OCI-LY7 (cell line): ENCODE measurements at regions not wholly inside any gene's neighbourhood (a gene's known extent, or its start where the extent isn't known, plus 50 kb on each side); places are given as distances from the start of the nearest gene placed in this dataset.

ENCODE experiments used
- BruUV-seq: library from RNA; stranded (reverse); fragments of 400-500 nt; replicated peaks from 2 replicates; lab custom pipeline; 2021; lab: Mats Ljungman, UMichigan
- CTCF ChIA-PET: fragments of 300-600 bp; sonication (Branson Sonifier 250); formaldehyde crosslinking; loops from one replicate; lab custom pipeline; 2022; ENCODE audit warnings: antibody characterized with exemption; ENCODE audit not compliant: unreplicated experiment; lab: Charles Lee
- POLR2A ChIA-PET: fragments of 300-600 bp; sonication (Branson Sonifier 250); formaldehyde crosslinking; loops from one replicate; lab custom pipeline; 2022; ENCODE audit warnings: antibody characterized with exemption; lab: Charles Lee
- DNase-seq: peaks from one replicate; pipeline ENCODE4 v3.0.0-alpha.2; 2015; ENCODE audit warnings: low spot score
- H2AFZ ChIP-seq: fragments of 200-600 bp; sonication (generic), shearing (Covaris generic); 2 replicates; pipeline ENCODE4 v1.6.1; 2014; ENCODE audit warnings: mild to moderate bottlenecking, antibody characterized with exemption, low read length, moderate library complexity
- H3K27ac ChIP-seq: fragments of 200-600 bp; sonication (generic); 2 replicates; pipeline ENCODE4 v1.5.1; 2014; ENCODE audit warnings: mixed run types, low read depth, mild to moderate bottlenecking, moderate library complexity, low read length, inconsistent platforms; ENCODE audit not compliant: poor library complexity, severe bottlenecking
- H3K36me3 ChIP-seq: fragments of 200-600 bp; sonication (generic); 2 replicates; pipeline ENCODE4 v1.6.1; 2014; ENCODE audit warnings: mild to moderate bottlenecking, antibody characterized with exemption, low read length, moderate library complexity, mixed read lengths; ENCODE audit not compliant: insufficient read depth
- H3K4me1 ChIP-seq: fragments of 200-600 bp; sonication (generic); 2 replicates; pipeline ENCODE4 v1.5.1; 2014; ENCODE audit warnings: mild to moderate bottlenecking, low read length; ENCODE audit not compliant: insufficient read depth, poor library complexity, severe bottlenecking
- H3K4me2 ChIP-seq: fragments of 200-600 bp; sonication (generic); 2 replicates; pipeline ENCODE4 v1.6.1; 2014; ENCODE audit warnings: mild to moderate bottlenecking, low read length
- H3K4me3 ChIP-seq: fragments of 200-600 bp; sonication (generic); 2 replicates; pipeline ENCODE4 v1.5.1; 2014; ENCODE audit warnings: mild to moderate bottlenecking, low read depth, low read length; ENCODE audit not compliant: poor library complexity, severe bottlenecking
- H3K79me2 ChIP-seq: fragments of 200-600 bp; sonication (generic); 2 replicates; pipeline ENCODE4 v1.6.1; 2016; ENCODE audit warnings: low read depth, mild to moderate bottlenecking, low read length, moderate library complexity, mixed read lengths; ENCODE audit not compliant: insufficient read depth
- H3K9me2 ChIP-seq: fragments of 200-600 bp; sonication (generic); 2 replicates; pipeline ENCODE4 v1.6.1; 2016; ENCODE audit warnings: mild to moderate bottlenecking, low read length, mixed read lengths; ENCODE audit not compliant: insufficient read depth
- H3K9me3 ChIP-seq: fragments of 200-600 bp; sonication (generic); 2 replicates; pipeline ENCODE4 v1.6.1; 2014; ENCODE audit warnings: mild to moderate bottlenecking, mixed run types, low read length, mixed read lengths
- H4K20me1 ChIP-seq: fragments of 200-600 bp; sonication (generic); 2 replicates; pipeline ENCODE4 v1.6.1; 2014; ENCODE audit warnings: mild to moderate bottlenecking, antibody characterized with exemption, low read length, moderate library complexity, mixed read lengths; ENCODE audit not compliant: insufficient read depth
- CTCF ChIP-seq: fragments of 200-600 bp; sonication (generic); conservative IDR thresholded peaks from 2 replicates; pipeline ENCODE4 v1.5.1; 2014; ENCODE audit warnings: mild to moderate bottlenecking, antibody characterized with exemption, low read length, moderate library complexity, mixed read lengths
- EZH2phosphoT487 ChIP-seq: fragments of 200-600 bp; sonication (generic); IDR thresholded peaks from 2 replicates; pipeline ENCODE4 v1.6.1; 2018; ENCODE audit warnings: low read depth, borderline replicate concordance, mild to moderate bottlenecking, mixed run types, antibody characterized with exemption, low read length, moderate library complexity, mixed read lengths
- intact Hi-C: fragments of 100-400 bp; cut with micrococcal nuclease; formaldehyde crosslinking; loops from one replicate; pipeline ENCODE4 v1.10.0; 2022; ENCODE audit not compliant: unreplicated experiment

- CTCF ChIA-PET, result no interaction called here
- H3K36me3 ChIP-seq, result no peaks in the 10 kb centered on the region
- H3K4me1 ChIP-seq, result no peaks in the 10 kb centered on the region
- TF ChIP-seq CTCF (no peak), EZH2phosphoT487 (no peak)
- H3K9me3 ChIP-seq, result peaks cover 18% of the 10 kb centered on the region; the same call in 1 of the 2 replicates
- H3K4me3 ChIP-seq, result no peak overlapping the region
- no peaks in the 10 kb centered on the region for H3K79me2 ChIP-seq
- DNase-seq, result no peak
- no peak overlapping the region for H3K27ac ChIP-seq
- no peak overlapping the region for H3K4me2 ChIP-seq
- intact Hi-C loops, result no loop called here
- BruUV-seq, result no TSS peak
- no peaks in the 10 kb centered on the region for H4K20me1 ChIP-seq
- no peaks in the 10 kb centered on the region for H3K9me2 ChIP-seq
- POLR2A ChIA-PET, result interaction anchor here (0.7 kb wide), 1 partner anchor 358 kb away, joined by 3 read pairs; no protein-coding TSS in a partner anchor
- H2AFZ ChIP-seq, result no peak overlapping the region
Measured at GRCh38 chr13:69108486-69108885, 999.1 kb upstream of the ATXN8OS start.

GRCh38 chr13:69107436-69107835 is 1000.2 kb upstream of the ATXN8OS start:
- Histone ChIP-seq H3K4me3 (no peak overlapping the region), H3K4me1 (no peaks in the 10 kb centered on the region), H3K4me2 (no peak overlapping the region), H3K36me3 (no peaks in the 10 kb centered on the region), H3K27ac (no peak overlapping the region), H2AFZ (no peak overlapping the region), H4K20me1 (no peaks in the 10 kb centered on the region), H3K9me3 (peaks cover 18% of the 10 kb centered on the region; the same call in 1 of the 2 replicates), H3K9me2 (no peaks in the 10 kb centered on the region), H3K79me2 (no peaks in the 10 kb centered on the region)
- BruUV-seq, result no TSS peak
- no peak for TF ChIP-seq EZH2phosphoT487
- no peak for TF ChIP-seq CTCF
- intact Hi-C loops, result no loop called here
- POLR2A ChIA-PET, result interaction anchor here (0.8 kb wide), 1 partner anchor 13 kb away, joined by 3 read pairs; no protein-coding TSS in a partner anchor
- CTCF ChIA-PET, result no interaction called here
- DNase-seq, result no peak

GRCh38 chr13:69101841-69102240 is 1005.8 kb upstream of the ATXN8OS start:
- TF ChIP-seq EZH2phosphoT487, result no peak
- TF ChIP-seq CTCF, result no peak
- BruUV-seq, result no TSS peak
- no peaks in the 10 kb centered on the region for H3K9me3 ChIP-seq
- no peak overlapping the region for H3K27ac ChIP-seq
- no peak overlapping the region for H3K4me3 ChIP-seq
- no peak overlapping the region for H2AFZ ChIP-seq
- H3K4me2 ChIP-seq, result no peak overlapping the region
- H3K36me3 ChIP-seq, result no peaks in the 10 kb centered on the region
- POLR2A ChIA-PET, result no interaction called here
- CTCF ChIA-PET, result no interaction called here
- no peak for DNase-seq
- H3K79me2 ChIP-seq, result no peaks in the 10 kb centered on the region
- no peaks in the 10 kb centered on the region for H3K9me2 ChIP-seq
- no peaks in the 10 kb centered on the region for H3K4me1 ChIP-seq
- intact Hi-C loops, result no loop called here
- H4K20me1 ChIP-seq, result no peaks in the 10 kb centered on the region
